22Rv1 (cell line): ENCODE measurements at regions not wholly inside any gene's neighbourhood (a gene's known extent, or its start where the extent isn't known, plus 50 kb on each side); places are given as distances from the start of the nearest gene placed in this dataset.

Source experiments
- H3K27ac ChIP-seq: fragments of 450-650 bp; 2 replicates; pipeline ENCODE4 v1.5.1; 2017
- ZFX ChIP-seq: fragments of 450-650 bp; IDR thresholded peaks from 2 replicates; pipeline ENCODE4 v1.6.1; 2017; ENCODE audit warnings: antibody characterized with exemption, borderline replicate concordance
- TF ChIP-seq, protein P1 (sequence below): fragments of 450-650 bp; IDR thresholded peaks from 2 replicates; pipeline ENCODE4 v1.5.1; 2017; ENCODE audit warnings: mild to moderate bottlenecking

GRCh38 chr11:110786226-110786902 lies 74.1 kb upstream of the ARHGAP20 start:
- H3K27ac ChIP-seq: no peak overlapping the region
- TF ChIP-seq ZFX: no peak
- TF ChIP-seq, protein P1, sequence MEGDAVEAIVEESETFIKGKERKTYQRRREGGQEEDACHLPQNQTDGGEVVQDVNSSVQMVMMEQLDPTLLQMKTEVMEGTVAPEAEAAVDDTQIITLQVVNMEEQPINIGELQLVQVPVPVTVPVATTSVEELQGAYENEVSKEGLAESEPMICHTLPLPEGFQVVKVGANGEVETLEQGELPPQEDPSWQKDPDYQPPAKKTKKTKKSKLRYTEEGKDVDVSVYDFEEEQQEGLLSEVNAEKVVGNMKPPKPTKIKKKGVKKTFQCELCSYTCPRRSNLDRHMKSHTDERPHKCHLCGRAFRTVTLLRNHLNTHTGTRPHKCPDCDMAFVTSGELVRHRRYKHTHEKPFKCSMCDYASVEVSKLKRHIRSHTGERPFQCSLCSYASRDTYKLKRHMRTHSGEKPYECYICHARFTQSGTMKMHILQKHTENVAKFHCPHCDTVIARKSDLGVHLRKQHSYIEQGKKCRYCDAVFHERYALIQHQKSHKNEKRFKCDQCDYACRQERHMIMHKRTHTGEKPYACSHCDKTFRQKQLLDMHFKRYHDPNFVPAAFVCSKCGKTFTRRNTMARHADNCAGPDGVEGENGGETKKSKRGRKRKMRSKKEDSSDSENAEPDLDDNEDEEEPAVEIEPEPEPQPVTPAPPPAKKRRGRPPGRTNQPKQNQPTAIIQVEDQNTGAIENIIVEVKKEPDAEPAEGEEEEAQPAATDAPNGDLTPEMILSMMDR: no peak

DNA sequence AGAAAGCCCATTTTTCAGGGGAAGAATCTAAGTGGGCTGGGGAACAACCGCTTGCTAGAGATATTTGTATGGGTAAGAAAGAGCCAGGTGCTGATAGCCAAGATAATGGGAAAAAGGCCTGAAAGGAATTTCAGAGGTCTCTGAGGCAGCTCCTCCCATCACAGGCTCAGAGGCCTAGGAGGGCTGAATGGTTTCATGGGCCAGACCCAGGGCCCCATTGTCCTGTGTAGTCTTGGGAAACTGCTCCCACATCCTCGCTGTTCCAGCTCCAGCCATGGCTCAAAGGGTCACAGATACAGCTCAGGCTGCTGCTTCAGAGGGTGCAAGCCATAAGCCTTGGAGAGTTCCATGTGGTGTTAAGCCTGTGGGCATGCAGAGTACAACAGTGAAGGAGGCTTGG lies 73.2 kb upstream of the ARHGAP20 start:
- no peak for TF ChIP-seq ZFX
- TF ChIP-seq, protein P1: no peak
- H3K27ac ChIP-seq: no peak overlapping the region

DNA sequence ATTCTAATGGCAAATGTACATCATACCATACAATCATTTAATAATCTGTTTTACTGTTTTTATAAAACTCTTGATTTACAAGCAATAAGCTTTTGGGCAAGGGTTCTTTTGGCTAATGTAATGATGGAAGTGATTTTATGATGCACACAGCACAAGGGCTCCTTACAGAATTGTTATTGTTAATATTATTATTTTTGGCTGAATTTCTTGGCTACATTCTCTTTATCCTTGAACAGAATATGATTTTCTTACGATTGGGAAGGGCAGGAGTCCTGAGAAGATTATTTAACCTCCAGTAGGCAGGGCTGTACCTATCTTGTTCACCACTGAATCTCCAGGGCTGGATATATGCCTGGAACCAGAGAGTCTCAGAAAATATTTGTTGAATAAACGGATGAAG lies 70.4 kb upstream of the ARHGAP20 start:
- TF ChIP-seq, protein P1: no peak
- no peak for TF ChIP-seq ZFX
- H3K27ac ChIP-seq: no peak overlapping the region

GRCh38 chr11:110779108-110779507 lies 66.9 kb upstream of the ARHGAP20 start:
- no peak for TF ChIP-seq ZFX
- TF ChIP-seq, protein P1: no peak

GRCh38 chr11:110778343-110778742 lies 66.1 kb upstream of the ARHGAP20 start:
- H3K27ac ChIP-seq: peak overlapping the region; percentile 37
- TF ChIP-seq, protein P1: no peak
- TF ChIP-seq ZFX: no peak

More at GRCh38 chr11:110779108-110779507, 66.9 kb upstream of the ARHGAP20 start:
- no peak overlapping the region for H3K27ac ChIP-seq

DNA sequence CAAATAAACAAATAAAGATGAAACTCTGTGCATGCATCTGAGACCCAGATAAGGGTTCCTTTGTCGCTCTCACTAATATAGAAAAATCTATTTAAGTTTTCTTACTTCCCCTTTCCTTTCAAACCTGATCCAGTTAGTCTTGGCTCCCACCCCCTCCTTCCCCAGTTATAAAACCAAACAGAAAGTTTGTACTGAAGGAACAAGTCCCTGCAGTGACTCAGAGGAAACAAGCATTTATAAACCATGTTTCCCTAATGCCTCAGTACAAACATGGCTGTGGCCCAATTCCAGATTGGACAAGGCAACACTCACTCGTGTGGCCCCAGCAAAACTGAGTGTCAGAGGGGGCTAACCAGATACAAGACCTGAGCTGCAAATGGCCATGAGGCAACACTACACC lies 65.5 kb upstream of the ARHGAP20 start:
- H3K27ac ChIP-seq: peak overlapping the region; percentile 37
- TF ChIP-seq ZFX: no peak

DNA sequence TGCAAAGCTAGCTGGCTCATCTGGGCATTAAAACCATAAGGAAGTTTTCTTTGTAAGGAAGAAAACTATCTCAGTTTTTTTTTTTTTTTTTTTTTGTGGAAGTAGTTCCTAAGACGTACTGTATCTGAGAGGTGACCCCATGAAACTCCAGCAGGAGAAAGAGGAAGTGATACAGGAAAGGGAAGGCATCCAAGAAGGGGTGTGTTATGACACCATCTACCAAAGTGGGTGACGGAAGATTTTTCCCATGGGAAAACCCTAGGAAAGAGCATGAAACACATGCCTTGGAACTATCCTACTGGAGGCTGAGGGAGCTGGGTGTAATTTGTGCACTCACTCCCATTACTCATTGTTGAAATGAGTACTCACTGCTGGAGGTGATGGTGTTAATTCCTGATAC lies 63.8 kb upstream of the ARHGAP20 start:
- TF ChIP-seq, protein P1: no peak
- TF ChIP-seq ZFX: no peak
- H3K27ac ChIP-seq: 0 out of 2 replicates have a peak overlapping the region, but pooled peaks have one; percentile 50
